HG03135 (cell line): ENCODE measurements at regions not wholly inside any gene's neighbourhood (a gene's known extent, or its start where the extent isn't known, plus 50 kb on each side); places are given as distances from the start of the nearest gene placed in this dataset.

Experiments
- ATAC-seq: cut with Tn5 transposase; IDR thresholded peaks from one replicate; pipeline ENCODE4 v1.9.1; 2021; ENCODE audit warnings: mild to moderate bottlenecking, moderate library complexity; ENCODE audit not compliant: unreplicated experiment

- ATAC-seq, result no peak
These were observed 842.9 kb upstream of the ADGRL4 start for GRCh38 chr1:79849388-79849787.

- no peak for ATAC-seq
These were observed 841.8 kb upstream of the ADGRL4 start for GRCh38 chr1:79848316-79848715.

GRCh38 chr1:79847700-79848099, 841.2 kb upstream of the ADGRL4 start:
- no peak for ATAC-seq

GRCh38 chr1:79845936-79846335, 839.4 kb upstream of the ADGRL4 start:
- no peak for ATAC-seq

- no peak for ATAC-seq
These were observed 836.3 kb upstream of the ADGRL4 start for GRCh38 chr1:79842811-79843210.

GRCh38 chr1:79839882-79840281, 833.4 kb upstream of the ADGRL4 start:
- no peak for ATAC-seq

GRCh38 chr1:79827446-79827845, 820.9 kb upstream of the ADGRL4 start:
- ATAC-seq, result no peak

GRCh38 chr1:79825551-79825950, 819.0 kb upstream of the ADGRL4 start:
- no peak for ATAC-seq

GRCh38 chr1:79822053-79822452, 815.5 kb upstream of the ADGRL4 start:
- ATAC-seq, result no peak

GRCh38 chr1:79819140-79819539, 812.6 kb upstream of the ADGRL4 start:
- no peak for ATAC-seq

GRCh38 chr1:79817031-79817560, 810.6 kb upstream of the ADGRL4 start:
- ATAC-seq, result no peak

GRCh38 chr1:79815115-79815514, 808.6 kb upstream of the ADGRL4 start:
- ATAC-seq, result no peak

GRCh38 chr1:79811173-79811572, 804.6 kb upstream of the ADGRL4 start:
- ATAC-seq, result no peak

GRCh38 chr1:79808816-79809475, 802.4 kb upstream of the ADGRL4 start:
- ATAC-seq, result no peak

GRCh38 chr1:79807816-79808215, 801.3 kb upstream of the ADGRL4 start:
- ATAC-seq, result no peak

GRCh38 chr1:79797487-79797886, 791.0 kb upstream of the ADGRL4 start:
- ATAC-seq, result no peak

GRCh38 chr1:79796434-79796833, 789.9 kb upstream of the ADGRL4 start:
- no peak for ATAC-seq

GRCh38 chr1:79792219-79792930, 785.8 kb upstream of the ADGRL4 start:
- no peak for ATAC-seq

GRCh38 chr1:79791488-79792218, 785.1 kb upstream of the ADGRL4 start:
- no peak for ATAC-seq

GRCh38 chr1:79790950-79791349, 784.4 kb upstream of the ADGRL4 start:
- no peak for ATAC-seq

- ATAC-seq, result no peak
These were observed 781.1 kb upstream of the ADGRL4 start for GRCh38 chr1:79787631-79788030.

GRCh38 chr1:79785964-79786363, 779.4 kb upstream of the ADGRL4 start:
- no peak for ATAC-seq
